ENCODE measurements at regions not wholly inside any gene's neighbourhood (a gene's known extent, or its start where the extent isn't known, plus 50 kb on each side); places are given as distances from the start of the nearest gene placed in this dataset.

DNA sequence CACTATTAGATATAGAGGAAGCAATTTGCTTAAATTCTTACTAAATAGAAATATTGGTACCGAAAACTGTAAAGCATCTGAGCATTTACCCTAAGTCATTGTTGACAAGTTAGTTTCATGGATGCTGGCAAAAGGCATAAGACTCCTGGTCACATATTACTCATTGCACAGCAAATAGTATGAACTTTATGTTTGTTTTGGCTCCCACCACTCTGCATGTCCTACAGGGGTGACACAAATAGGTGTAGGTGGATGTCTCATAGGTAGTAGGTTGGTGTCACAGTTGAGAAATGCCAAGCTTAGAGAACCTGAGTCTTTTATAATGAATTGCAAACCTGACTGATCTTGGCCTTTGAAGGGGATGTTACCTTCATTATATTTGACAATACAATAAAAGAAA is 199.6 kb upstream of the SEMA3D start:
- no peak overlapping the region for H3K4me3 ChIP-seq (ENCODE audit: low read depth, low read length)
- TF ChIP-seq, protein P1, sequence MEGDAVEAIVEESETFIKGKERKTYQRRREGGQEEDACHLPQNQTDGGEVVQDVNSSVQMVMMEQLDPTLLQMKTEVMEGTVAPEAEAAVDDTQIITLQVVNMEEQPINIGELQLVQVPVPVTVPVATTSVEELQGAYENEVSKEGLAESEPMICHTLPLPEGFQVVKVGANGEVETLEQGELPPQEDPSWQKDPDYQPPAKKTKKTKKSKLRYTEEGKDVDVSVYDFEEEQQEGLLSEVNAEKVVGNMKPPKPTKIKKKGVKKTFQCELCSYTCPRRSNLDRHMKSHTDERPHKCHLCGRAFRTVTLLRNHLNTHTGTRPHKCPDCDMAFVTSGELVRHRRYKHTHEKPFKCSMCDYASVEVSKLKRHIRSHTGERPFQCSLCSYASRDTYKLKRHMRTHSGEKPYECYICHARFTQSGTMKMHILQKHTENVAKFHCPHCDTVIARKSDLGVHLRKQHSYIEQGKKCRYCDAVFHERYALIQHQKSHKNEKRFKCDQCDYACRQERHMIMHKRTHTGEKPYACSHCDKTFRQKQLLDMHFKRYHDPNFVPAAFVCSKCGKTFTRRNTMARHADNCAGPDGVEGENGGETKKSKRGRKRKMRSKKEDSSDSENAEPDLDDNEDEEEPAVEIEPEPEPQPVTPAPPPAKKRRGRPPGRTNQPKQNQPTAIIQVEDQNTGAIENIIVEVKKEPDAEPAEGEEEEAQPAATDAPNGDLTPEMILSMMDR (IDR thresholded peaks at IDR 0.05; ENCODE audit: low read depth, low read length), result no peak
- TF ChIP-seq, protein P2, sequence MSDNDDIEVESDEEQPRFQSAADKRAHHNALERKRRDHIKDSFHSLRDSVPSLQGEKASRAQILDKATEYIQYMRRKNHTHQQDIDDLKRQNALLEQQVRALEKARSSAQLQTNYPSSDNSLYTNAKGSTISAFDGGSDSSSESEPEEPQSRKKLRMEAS (IDR thresholded peaks at IDR 0.05; ENCODE audit: low read depth, low read length), result no peak
- TF ChIP-seq POLR2A (IDR thresholded peaks at IDR 0.05; ENCODE audit: extremely low read depth, insufficient read length) (no peak), MYC (IDR thresholded peaks at IDR 0.05; ENCODE audit: low read depth, low read length) (no peak)
- DNase-seq (ENCODE audit: low read depth), result no peak

DNA sequence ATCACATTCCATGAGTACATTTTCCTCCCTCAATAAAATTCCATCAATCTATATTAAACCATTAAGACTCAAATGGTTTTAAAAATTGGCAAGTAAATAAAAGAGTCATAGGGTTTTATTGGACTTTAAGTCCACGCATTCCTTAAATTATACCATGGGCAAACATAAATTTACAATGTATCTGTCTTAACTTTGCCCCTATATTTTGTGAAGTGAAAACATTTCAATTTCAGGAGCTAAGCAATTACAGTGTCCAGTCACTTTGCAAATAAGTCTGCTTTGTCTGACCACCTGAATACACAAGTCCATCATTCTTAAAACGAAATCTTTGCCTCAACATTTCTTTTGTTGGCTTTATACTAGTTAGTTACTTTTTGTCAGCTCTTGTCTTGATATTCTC is 197.5 kb upstream of the SEMA3D start:
- DNase-seq (ENCODE audit: low read depth), result no peak
- TF ChIP-seq POLR2A (IDR thresholded peaks at IDR 0.05; ENCODE audit: extremely low read depth, insufficient read length), result no peak
- TF ChIP-seq MYC (IDR thresholded peaks at IDR 0.05; ENCODE audit: low read depth, low read length), result no peak
- TF ChIP-seq, protein P2 (IDR thresholded peaks at IDR 0.05; ENCODE audit: low read depth, low read length), result no peak
- TF ChIP-seq, protein P1 (IDR thresholded peaks at IDR 0.05; ENCODE audit: low read depth, low read length), result no peak
- no peak overlapping the region for H3K4me3 ChIP-seq (ENCODE audit: low read depth, low read length)

DNA sequence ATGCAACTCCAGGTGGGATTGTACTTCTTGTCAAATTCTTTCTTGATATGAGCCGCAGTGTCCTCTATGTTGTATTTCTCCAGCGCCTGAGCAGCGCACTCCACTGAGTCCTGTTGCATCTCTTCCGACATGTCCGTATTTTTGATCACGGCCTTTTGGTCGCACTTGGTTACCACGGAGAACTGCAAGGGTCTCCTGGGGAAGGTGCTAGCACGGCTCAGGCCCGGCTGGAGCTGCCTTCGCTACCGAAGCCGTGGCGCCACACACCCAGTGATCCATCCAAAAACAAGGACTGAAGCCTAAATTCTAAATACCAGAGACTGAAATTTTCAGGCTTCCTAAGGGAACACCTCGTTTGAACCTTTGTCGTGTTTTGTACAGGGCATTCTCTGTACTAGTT is 194.4 kb upstream of the SEMA3D start:
- TF ChIP-seq MYC (IDR thresholded peaks at IDR 0.05; ENCODE audit: low read depth, low read length) (no peak), POLR2A (IDR thresholded peaks at IDR 0.05; ENCODE audit: extremely low read depth, insufficient read length) (no peak)
- TF ChIP-seq, protein P1 (IDR thresholded peaks at IDR 0.05; ENCODE audit: low read depth, low read length), result no peak
- TF ChIP-seq, protein P2 (IDR thresholded peaks at IDR 0.05; ENCODE audit: low read depth, low read length), result no peak
- no peak overlapping the region for H3K4me3 ChIP-seq (ENCODE audit: low read depth, low read length)
- no peak for DNase-seq (ENCODE audit: low read depth)

DNA sequence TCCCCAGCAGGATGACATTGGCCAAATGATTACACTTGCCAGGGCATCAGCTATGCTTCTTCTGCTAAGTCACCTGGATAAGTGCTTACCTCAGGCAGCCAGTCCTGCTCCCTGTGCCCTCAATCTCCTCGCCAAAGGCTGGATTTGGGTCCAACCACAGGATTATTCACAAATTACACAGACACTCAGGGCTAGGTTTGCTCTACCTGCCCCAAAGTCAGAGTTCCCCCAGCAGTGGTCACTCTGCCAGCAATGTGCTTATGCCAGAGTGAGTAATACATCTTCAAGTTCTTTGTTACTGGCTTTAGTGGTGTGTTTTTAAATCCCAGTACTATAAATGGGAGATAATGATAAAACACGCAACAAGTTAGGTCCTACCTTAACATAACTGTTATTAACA is 189.7 kb upstream of the SEMA3D start:
- no peak for DNase-seq (ENCODE audit: low read depth)
- no peak overlapping the region for H3K4me3 ChIP-seq (ENCODE audit: low read depth, low read length)
- no peak for TF ChIP-seq POLR2A (IDR thresholded peaks at IDR 0.05; ENCODE audit: extremely low read depth, insufficient read length)
- no peak for TF ChIP-seq MYC (IDR thresholded peaks at IDR 0.05; ENCODE audit: low read depth, low read length)
- TF ChIP-seq, protein P2 (IDR thresholded peaks at IDR 0.05; ENCODE audit: low read depth, low read length), result no peak
- TF ChIP-seq, protein P1 (IDR thresholded peaks at IDR 0.05; ENCODE audit: low read depth, low read length), result no peak

DNA sequence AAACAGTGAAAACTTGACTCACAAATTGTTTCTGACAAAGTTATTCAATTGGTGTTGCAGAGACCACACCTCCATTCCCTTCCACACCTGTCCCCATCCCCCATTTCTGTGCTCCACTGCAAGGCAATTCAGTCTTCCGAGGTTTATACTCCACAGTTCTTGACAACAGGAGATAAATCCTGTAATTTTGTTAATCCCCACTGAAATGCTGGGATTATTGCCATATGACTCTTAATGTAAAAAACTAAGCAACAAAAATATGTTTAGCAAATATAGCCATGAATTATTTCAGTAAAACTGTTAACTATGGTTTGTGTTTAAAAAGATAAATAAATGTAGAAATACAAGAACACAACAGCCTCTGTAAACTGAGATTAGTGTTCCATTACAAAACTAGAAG is 170.1 kb upstream of the SEMA3D start:
- TF ChIP-seq, protein P2 (IDR thresholded peaks at IDR 0.05; ENCODE audit: low read depth, low read length), result no peak
- TF ChIP-seq, protein P1 (IDR thresholded peaks at IDR 0.05; ENCODE audit: low read depth, low read length), result no peak
- TF ChIP-seq POLR2A (IDR thresholded peaks at IDR 0.05; ENCODE audit: extremely low read depth, insufficient read length) (no peak), MYC (IDR thresholded peaks at IDR 0.05; ENCODE audit: low read depth, low read length) (no peak)
- DNase-seq (ENCODE audit: low read depth), result no peak
- no peak overlapping the region for H3K4me3 ChIP-seq (ENCODE audit: low read depth, low read length)

DNA sequence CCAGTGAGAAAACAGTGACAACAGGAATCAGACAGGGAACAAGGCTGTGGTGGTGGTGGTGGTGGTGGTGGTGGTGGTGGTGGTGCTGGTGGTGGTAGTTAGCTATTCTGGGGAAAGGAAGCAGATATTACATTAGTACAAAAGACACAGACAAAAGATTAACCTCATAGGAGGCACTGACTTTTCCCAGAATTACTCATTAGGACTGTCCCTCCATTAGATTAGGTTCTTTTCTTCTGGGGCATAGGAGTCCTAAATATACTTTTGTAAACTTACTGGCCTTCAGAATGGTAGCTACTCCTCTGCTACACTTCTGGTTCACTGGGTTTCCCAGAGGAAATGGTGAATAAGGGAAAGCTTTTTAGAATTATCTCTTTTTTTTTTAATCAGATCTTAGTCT is 156.6 kb upstream of the SEMA3D start:
- no peak overlapping the region for H3K4me3 ChIP-seq (ENCODE audit: low read depth, low read length)
- no peak for DNase-seq (ENCODE audit: low read depth)
- TF ChIP-seq MYC (IDR thresholded peaks at IDR 0.05; ENCODE audit: low read depth, low read length) (no peak), POLR2A (IDR thresholded peaks at IDR 0.05; ENCODE audit: extremely low read depth, insufficient read length) (no peak)
- TF ChIP-seq, protein P2 (IDR thresholded peaks at IDR 0.05; ENCODE audit: low read depth, low read length), result no peak
- TF ChIP-seq, protein P1 (IDR thresholded peaks at IDR 0.05; ENCODE audit: low read depth, low read length), result no peak

Data from NB4 (cell line).